Skeletal muscle tissue (tissue), 3 donors: ENCODE measurements at regions not wholly inside any gene's neighbourhood (a gene's known extent, or its start where the extent isn't known, plus 50 kb on each side); places are given as distances from the start of the nearest gene placed in this dataset.

Experiments
- H3K27ac ChIP-seq: one replicate; pipeline ENCODE4 v1.7.0; 2013; ENCODE audit warnings: mild to moderate bottlenecking, low read depth, low read length, inconsistent platforms
- H3K27me3 ChIP-seq, 3 donors: one replicate each; pipeline ENCODE4 v1.7.0; 2013; ENCODE audit warnings: low read length in 3 of 3; ENCODE audit not compliant: control insufficient read depth in 3 of 3, insufficient read depth in 3 of 3
- H3K36me3 ChIP-seq, 3 donors: one replicate each; pipeline ENCODE4 v1.7.0; 2013; ENCODE audit warnings: low read length in 3 of 3; ENCODE audit not compliant: control insufficient read depth in 3 of 3, insufficient read depth in 3 of 3
- H3K4me1 ChIP-seq, 3 donors: one replicate each; pipeline ENCODE4 v1.7.0; 2013; ENCODE audit warnings: low read length in 3 of 3, mild to moderate bottlenecking in 3 of 3; ENCODE audit not compliant: control insufficient read depth in 3 of 3, insufficient read depth in 3 of 3
- H3K4me3 ChIP-seq, 3 donors: one replicate each; pipeline ENCODE4 v1.7.0; 2013; ENCODE audit warnings: low read length in 3 of 3
- H3K9ac ChIP-seq, 3 donors: one replicate each; pipeline ENCODE4 v1.7.0; 2013; ENCODE audit warnings: low read length in 3 of 3, mild to moderate bottlenecking in 3 of 3, moderate library complexity in 2 of 3, low read depth in 1 of 3
- H3K9me3 ChIP-seq, 3 donors: one replicate each; pipeline ENCODE4 v1.7.0; 2013; ENCODE audit warnings: low read length in 3 of 3; ENCODE audit not compliant: control insufficient read depth in 3 of 3
- donor health status: Osteomylitis.

GRCh38 chr3:72369681-72370080, 478.6 kb downstream of the SHQ1 start:
- H3K27ac ChIP-seq: no peak overlapping the region
- no peak overlapping the region for H3K9ac ChIP-seq
- H3K36me3 ChIP-seq: no peaks in the 10 kb centered on the region
- H3K4me3 ChIP-seq: no peak overlapping the region
- no peaks in the 10 kb centered on the region for H3K4me1 ChIP-seq
- no peaks in the 10 kb centered on the region for H3K9me3 ChIP-seq
- no peaks in the 10 kb centered on the region for H3K27me3 ChIP-seq

GRCh38 chr3:72368331-72368975, 479.8 kb downstream of the SHQ1 start:
- no peaks in the 10 kb centered on the region for H3K9me3 ChIP-seq
- no peak overlapping the region for H3K4me3 ChIP-seq
- H3K36me3 ChIP-seq: no peaks in the 10 kb centered on the region
- no peaks in the 10 kb centered on the region for H3K27me3 ChIP-seq
- no peak overlapping the region for H3K9ac ChIP-seq
- no peaks in the 10 kb centered on the region for H3K4me1 ChIP-seq
- no peak overlapping the region for H3K27ac ChIP-seq

- no peaks in the 10 kb centered on the region for H3K4me1 ChIP-seq
- peaks cover 0 to 4% (median 0%) of the 10 kb centered on the region in 3 donors for H3K27me3 ChIP-seq
- H3K27ac ChIP-seq: no peak overlapping the region
- H3K9me3 ChIP-seq: no peaks in the 10 kb centered on the region
- H3K4me3 ChIP-seq: no peak overlapping the region
- H3K36me3 ChIP-seq: no peaks in the 10 kb centered on the region
- H3K9ac ChIP-seq: no peak overlapping the region
Observed at GRCh38 chr3:72361990-72362389, 486.3 kb downstream of the SHQ1 start.

- H3K27me3 ChIP-seq: peaks cover 0 to 4% (median 0%) of the 10 kb centered on the region in 3 donors
- no peaks in the 10 kb centered on the region for H3K9me3 ChIP-seq
- H3K4me3 ChIP-seq: no peak overlapping the region
- no peak overlapping the region for H3K9ac ChIP-seq
- H3K4me1 ChIP-seq: no peaks in the 10 kb centered on the region
- no peaks in the 10 kb centered on the region for H3K36me3 ChIP-seq
- H3K27ac ChIP-seq: no peak overlapping the region
Observed at GRCh38 chr3:72359743-72360142, 488.5 kb downstream of the SHQ1 start.

- no peaks in the 10 kb centered on the region for H3K36me3 ChIP-seq
- H3K4me1 ChIP-seq: no peaks in the 10 kb centered on the region
- no peak overlapping the region for H3K27ac ChIP-seq
- no peaks in the 10 kb centered on the region for H3K9me3 ChIP-seq
- no peak overlapping the region for H3K4me3 ChIP-seq
- no peaks in the 10 kb centered on the region for H3K27me3 ChIP-seq
- no peak overlapping the region for H3K9ac ChIP-seq
Observed at GRCh38 chr3:72355168-72355567, 493.1 kb downstream of the SHQ1 start.

GRCh38 chr3:72354486-72354885, 493.8 kb downstream of the SHQ1 start:
- Histone ChIP-seq H3K4me1 (no peaks in the 10 kb centered on the region), H3K36me3 (no peaks in the 10 kb centered on the region), H3K4me3 (no peak overlapping the region), H3K9me3 (no peaks in the 10 kb centered on the region), H3K27me3 (no peaks in the 10 kb centered on the region), H3K27ac (no peak overlapping the region), H3K9ac (no peak overlapping the region)

- Histone ChIP-seq H3K4me3 (no peak overlapping the region), H3K27ac (no peak overlapping the region), H3K36me3 (no peaks in the 10 kb centered on the region), H3K9ac (no peak overlapping the region), H3K4me1 (no peaks in the 10 kb centered on the region), H3K27me3 (no peaks in the 10 kb centered on the region), H3K9me3 (no peaks in the 10 kb centered on the region)
Observed at GRCh38 chr3:72353236-72354128, 494.8 kb downstream of the SHQ1 start.

- H3K9me3 ChIP-seq: no peaks in the 10 kb centered on the region
- H3K36me3 ChIP-seq: no peaks in the 10 kb centered on the region
- peaks cover 2 to 10% (median 8%) of the 10 kb centered on the region in 3 donors for H3K4me1 ChIP-seq
- H3K27me3 ChIP-seq: no peaks in the 10 kb centered on the region
- no peak overlapping the region for H3K27ac ChIP-seq
- no peak overlapping the region for H3K4me3 ChIP-seq
- H3K9ac ChIP-seq: no peak overlapping the region
Observed at GRCh38 chr3:72352176-72352575, 496.1 kb downstream of the SHQ1 start.

GRCh38 chr3:72351536-72351935, 496.7 kb downstream of the SHQ1 start:
- H3K4me3 ChIP-seq: no peak overlapping the region
- no peak overlapping the region for H3K9ac ChIP-seq
- H3K27ac ChIP-seq: no peak overlapping the region
- H3K27me3 ChIP-seq: no peaks in the 10 kb centered on the region
- no peaks in the 10 kb centered on the region for H3K36me3 ChIP-seq
- peaks cover 2 to 13% (median 9%) of the 10 kb centered on the region in 3 donors for H3K4me1 ChIP-seq
- H3K9me3 ChIP-seq: no peaks in the 10 kb centered on the region

- peaks cover 2 to 19% (median 9%) of the 10 kb centered on the region in 3 donors for H3K4me1 ChIP-seq
- no peak overlapping the region for H3K9ac ChIP-seq
- H3K9me3 ChIP-seq: no peaks in the 10 kb centered on the region
- H3K27ac ChIP-seq: no peak overlapping the region
- no peaks in the 10 kb centered on the region for H3K36me3 ChIP-seq
- no peak overlapping the region for H3K4me3 ChIP-seq
- no peaks in the 10 kb centered on the region for H3K27me3 ChIP-seq
Observed at GRCh38 chr3:72350761-72351505, 497.3 kb downstream of the SHQ1 start.
